SK-N-SH (cell line): ENCODE measurements at regions not wholly inside any gene's neighbourhood (a gene's known extent, or its start where the extent isn't known, plus 50 kb on each side); places are given as distances from the start of the nearest gene placed in this dataset.
"Not testable (repeated sequence)": the region's sequence is repeated elsewhere in the genome, so short reads cannot be mapped to it uniquely, and the experiment has no call there.

ENCODE experiments used
- CTCF ChIA-PET: fragments of 300-600, 350-600 bp; formaldehyde crosslinking; extraction: SDS; loops from one replicate; lab custom pipeline; 2021; lab: Yijun Ruan, JAX
- POLR2A ChIA-PET: fragments of 350-600 bp; sonication (Branson Sonifier 250); formaldehyde crosslinking; extraction: SDS; loops from one replicate; lab custom pipeline; 2020; ENCODE audit warnings: antibody characterized with exemption, inconsistent platforms; lab: Yijun Ruan, JAX
- DNase-seq: peaks from one replicate; pipeline ENCODE4 v3.0.0; 2012
- H2AFZ ChIP-seq: fragments of 200-600 bp; sonication (generic); 2 replicates; pipeline ENCODE4 v1.8.1; 2016; ENCODE audit warnings: antibody characterized with exemption, mild to moderate bottlenecking, low read depth
- H3F3A ChIP-seq: fragments of 200-600 bp; sonication (generic); replicated peaks from 2 replicates; pipeline ENCODE3; 2016; ENCODE audit warnings: antibody characterized with exemption, mild to moderate bottlenecking; ENCODE audit not compliant: insufficient read depth
- H3K27ac ChIP-seq, 2 experiments: fragments of 200-500 bp in 1 of 2; fragments of 200-600 bp in 1 of 2; sonication (Bioruptor generic) in 1 of 2; sonication (generic), shearing (Covaris generic) in 1 of 2; 2 replicates each; pipeline versions ENCODE4 v1.5.1 to v1.6.1; 2014 to 2016; ENCODE audit warnings: low read depth in 2 of 2, inconsistent platforms in 1 of 2, low read length in 1 of 2, mild to moderate bottlenecking in 1 of 2, mixed read lengths in 1 of 2
- H3K27me3 ChIP-seq: fragments of 200-600 bp; sonication (generic), shearing (Covaris generic); 2 replicates; pipeline ENCODE4 v1.6.1; 2016; ENCODE audit warnings: mixed run types; ENCODE audit not compliant: insufficient read depth
- H3K36me3 ChIP-seq, 2 experiments: fragments of 200-500 bp in 1 of 2; fragments of 200-600 bp in 1 of 2; sonication (Bioruptor generic) in 1 of 2; sonication (generic) in 1 of 2; replicated peaks in 1 of 2; 2 replicates each; pipeline versions ENCODE3 to v1.5.1; 2014 to 2016; ENCODE audit warnings: low read length in 1 of 2, mild to moderate bottlenecking in 1 of 2; ENCODE audit not compliant: insufficient read depth in 2 of 2, control insufficient read depth in 1 of 2
- H3K4me1 ChIP-seq, 2 experiments: fragments of 200-500 bp in 1 of 2; fragments of 200-600 bp in 1 of 2; sonication (Bioruptor generic) in 1 of 2; sonication (generic), shearing (Covaris generic) in 1 of 2; 2 replicates each; pipeline versions ENCODE4 v1.5.1 to v1.6.1; 2014 to 2016; ENCODE audit warnings: low read depth in 1 of 2, low read length in 1 of 2, mixed run types in 1 of 2; ENCODE audit not compliant: insufficient read depth in 2 of 2, control insufficient read depth in 1 of 2
- H3K4me2 ChIP-seq: fragments of 200-600 bp; sonication (generic), shearing (Covaris generic); 2 replicates; pipeline ENCODE4 v1.6.1; 2017; ENCODE audit warnings: mixed run types
- H3K4me3 ChIP-seq, 2 experiments: fragments of 200-500 bp in 1 of 2; fragments of 200-600 bp in 1 of 2; sonication (Bioruptor generic) in 1 of 2; sonication (generic), shearing (Covaris generic) in 1 of 2; 2 replicates each; pipeline versions ENCODE4 v1.5.1 to v1.8.1; 2014 to 2016; ENCODE audit warnings: low read depth in 2 of 2, inconsistent platforms in 1 of 2, low read length in 1 of 2, mild to moderate bottlenecking in 1 of 2, mixed read lengths in 1 of 2, moderate library complexity in 1 of 2
- H3K79me2 ChIP-seq: fragments of 200-600 bp; sonication (generic); 2 replicates; pipeline ENCODE4 v1.8.1; 2017; ENCODE audit warnings: mild to moderate bottlenecking; ENCODE audit not compliant: insufficient read depth
- H3K9ac ChIP-seq: fragments of 200-600 bp; sonication (generic); 2 replicates; pipeline ENCODE4 v1.6.1; 2017; ENCODE audit warnings: mixed run types
- H3K9me2 ChIP-seq: fragments of 200-600 bp; sonication (generic); 2 replicates; pipeline ENCODE4 v1.6.1; 2017; ENCODE audit warnings: mixed run types
- H3K9me3 ChIP-seq: fragments of 200-600 bp; sonication (generic); 2 replicates; pipeline ENCODE4 v1.6.1; 2017; ENCODE audit warnings: mixed run types, mild to moderate bottlenecking, moderate library complexity
- H4K20me1 ChIP-seq: fragments of 200-600 bp; sonication (generic); 2 replicates; pipeline ENCODE4 v1.6.1; 2017; ENCODE audit warnings: mild to moderate bottlenecking, mixed run types; ENCODE audit not compliant: insufficient read depth
- ELF1 ChIP-seq: IDR thresholded peaks from 2 replicates; pipeline ENCODE4 v1.4.0; 2012
- GATA2 ChIP-seq: sonication (generic); formaldehyde crosslinking; IDR thresholded peaks from 2 replicates; pipeline ENCODE4 v1.5.0; 2020; ENCODE audit warnings: mild to moderate bottlenecking, missing genetic modification reagents
- MXI1 ChIP-seq: IDR thresholded peaks from 2 replicates; pipeline ENCODE4 v1.6.1; 2012; ENCODE audit warnings: mild to moderate bottlenecking, low read depth, low read length, improper control_type of control experiment
- NRF1 ChIP-seq: IDR thresholded peaks from 2 replicates; pipeline ENCODE4 v1.6.1; 2012; ENCODE audit warnings: low read depth, mild to moderate bottlenecking, low read length
- RAD21 ChIP-seq: IDR thresholded peaks from 2 replicates; pipeline ENCODE4 v1.6.1; 2012; ENCODE audit warnings: mild to moderate bottlenecking, low read length
- RXRA ChIP-seq: IDR thresholded peaks from 2 replicates; pipeline ENCODE4 v1.4.0; 2012; ENCODE audit warnings: low read depth, mild to moderate bottlenecking, borderline replicate concordance
- SIN3A ChIP-seq: IDR thresholded peaks from 2 replicates; pipeline ENCODE4 v1.6.1; 2012; ENCODE audit warnings: low read depth, mild to moderate bottlenecking, low read length, moderate library complexity, borderline replicate concordance
- SMC3 ChIP-seq: IDR thresholded peaks from 2 replicates; pipeline ENCODE4 v1.6.1; 2012; ENCODE audit warnings: low read depth, low read length, improper control_type of control experiment
- TEAD4 ChIP-seq: IDR thresholded peaks from 2 replicates; pipeline ENCODE4 v1.4.0; 2012; ENCODE audit warnings: mild to moderate bottlenecking, borderline replicate concordance; ENCODE audit not compliant: insufficient read depth
- YY1 ChIP-seq: IDR thresholded peaks from 2 replicates; pipeline ENCODE4 v1.4.0; 2012; ENCODE audit warnings: low read depth, mild to moderate bottlenecking
- WGBS: methylation state at CpG from one replicate; pipeline ENCODE4 v1.1.6; 2017; ENCODE audit warnings: low lambda C conversion rate; 5-methylcytosine and 5-hydroxymethylcytosine counted together
- TF ChIP-seq, protein P1 (sequence below): IDR thresholded peaks from 2 replicates; pipeline ENCODE4; 2012
- TF ChIP-seq, protein P2 (sequence below): IDR thresholded peaks from 2 replicates; pipeline ENCODE4 v1.4.0; 2012; ENCODE audit warnings: low read depth, borderline replicate concordance
- TF ChIP-seq, protein P3 (sequence below): IDR thresholded peaks from 2 replicates; pipeline ENCODE4 v1.4.0; 2012; ENCODE audit warnings: low read depth, borderline replicate concordance

DNA sequence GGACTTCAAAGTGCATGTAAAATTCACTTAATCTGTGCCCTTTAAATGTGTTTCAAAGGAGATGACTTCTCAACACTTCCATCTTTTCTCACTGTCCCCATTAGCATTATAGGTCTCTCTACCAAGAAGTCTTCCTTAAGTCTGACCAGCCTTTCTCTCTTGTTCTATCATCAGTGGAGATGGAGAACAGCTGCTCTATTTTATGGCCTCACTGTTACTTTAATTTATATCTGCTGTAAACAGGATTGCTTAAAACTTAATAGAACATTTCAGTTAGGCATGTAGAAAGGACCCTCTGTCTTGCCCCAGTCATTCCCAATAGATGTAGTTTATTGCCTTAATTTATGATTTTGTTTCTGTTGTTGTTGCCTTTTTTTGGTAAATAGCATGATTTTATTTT is 86.0 kb upstream of the CDC42EP3 start:
- H3K27ac ChIP-seq, POLR2A ChIA-PET, H3K9me3 ChIP-seq: not testable (repeated sequence)

DNA sequence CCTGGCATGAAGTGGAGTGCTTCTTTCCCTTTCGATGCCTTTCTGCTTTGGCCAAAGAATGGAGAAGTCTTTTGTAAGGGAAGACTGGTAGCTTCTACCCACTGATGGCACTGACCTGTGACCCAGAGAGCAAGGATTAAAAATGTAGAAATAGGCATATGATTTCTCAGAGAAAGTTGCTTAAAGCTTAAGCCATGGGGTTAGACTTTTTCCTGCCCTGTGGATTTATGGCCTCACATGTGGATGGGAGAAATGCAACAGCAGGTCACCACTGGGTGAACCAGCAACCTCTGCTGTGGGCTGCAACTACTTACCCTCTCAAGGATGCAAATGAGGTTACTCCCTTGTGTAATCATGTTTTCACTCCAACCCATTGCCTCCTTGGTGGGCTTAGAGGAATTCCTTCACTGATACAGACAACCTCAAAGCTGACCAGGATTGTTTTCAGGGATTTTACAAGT is 86.7 kb upstream of the CDC42EP3 start:
- H3K79me2 ChIP-seq, H3F3A ChIP-seq, H2AFZ ChIP-seq, H3K9me3 ChIP-seq, H3K4me3 ChIP-seq, H4K20me1 ChIP-seq, DNase-seq, H3K4me1 ChIP-seq, H3K9ac ChIP-seq, H3K27me3 ChIP-seq, H3K4me2 ChIP-seq, POLR2A ChIA-PET, H3K9me2 ChIP-seq, H3K36me3 ChIP-seq, H3K27ac ChIP-seq: not testable (repeated sequence)
- CTCF ChIA-PET: interaction anchor here (0.6 to 2.5 kb wide), 8 partner anchors 9 to 320 kb away, joined by 3 to 14 read pairs (median 4); no protein-coding TSS in a partner anchor
- whole genome bisulfite sequencing: 86% methylated on average over 1 of the region's 1 CpG

More for the DNA sequence above, 86.0 kb upstream of the CDC42EP3 start:
- not testable (repeated sequence) for H3K4me3 ChIP-seq, H3K27me3 ChIP-seq, H3K4me2 ChIP-seq, H3K79me2 ChIP-seq, H3K9me2 ChIP-seq, H3K36me3 ChIP-seq, H3F3A ChIP-seq, H2AFZ ChIP-seq, DNase-seq, H3K4me1 ChIP-seq, H4K20me1 ChIP-seq, H3K9ac ChIP-seq
- CTCF ChIA-PET: interaction anchor here (0.9 to 2.5 kb wide), 4 partner anchors 9 to 120 kb away, joined by 4 to 14 read pairs (median 4); no protein-coding TSS in a partner anchor

- H3K27ac ChIP-seq, H4K20me1 ChIP-seq, H3K4me2 ChIP-seq, DNase-seq, H3K27me3 ChIP-seq, H3K9ac ChIP-seq, H3K79me2 ChIP-seq, H3K4me1 ChIP-seq, H3K9me3 ChIP-seq, H3K36me3 ChIP-seq, H3K9me2 ChIP-seq, H2AFZ ChIP-seq, H3K4me3 ChIP-seq: not testable (repeated sequence)
- POLR2A ChIA-PET: interaction anchor here (0.6 kb wide), 1 partner anchor 440 kb away, joined by 3 read pairs; no protein-coding TSS in a partner anchor
- WGBS: 98% methylated on average over 1 of the region's 1 CpG
- CTCF ChIA-PET: interaction anchor here (0.9 to 2.5 kb wide), 4 partner anchors 8 to 117 kb away, joined by 3 to 14 read pairs (median 4); no protein-coding TSS in a partner anchor
- peaks cover 11% of the 10 kb centered on the region for H3F3A ChIP-seq
Observed at GRCh38 chr2:37759989-37760388, 88.5 kb upstream of the CDC42EP3 start.

- Histone ChIP-seq H4K20me1 (no peaks in the 10 kb centered on the region), H3K9me2 (no peaks in the 10 kb centered on the region), H2AFZ (no peak overlapping the region), H3K27ac (no peak overlapping the region), H3K4me3 (no peak overlapping the region), H3K9ac (no peak overlapping the region), H3K79me2 (no peaks in the 10 kb centered on the region), H3F3A (peaks cover 16% of the 10 kb centered on the region), H3K4me2 (no peak overlapping the region), H3K4me1 (peaks cover 0 to 12% of the 10 kb centered on the region in 2 experiments; a peak in 2 of 4 replicates), H3K9me3 (no peaks in the 10 kb centered on the region), H3K36me3 (no peaks in the 10 kb centered on the region), H3K27me3 (no peaks in the 10 kb centered on the region)
- 84% methylated on average over 6 of the region's 6 CpGs for WGBS
- DNase-seq: no peak
- POLR2A ChIA-PET: interaction anchor here (0.6 kb wide), 1 partner anchor 439 kb away, joined by 3 read pairs; no protein-coding TSS in a partner anchor
- CTCF ChIA-PET: interaction anchor here (0.6 to 1.4 kb wide), 3 partner anchors 9 to 127 kb away, joined by 3 to 5 read pairs (median 3); no protein-coding TSS in a partner anchor
- TF ChIP-seq YY1 (no peak), ELF1 (no peak), TEAD4 (no peak), GATA2 (CRISPR knock-in tag) (no peak), SMC3 (no peak), NRF1 (no peak), SIN3A (no peak), RAD21 (no peak), RXRA (no peak), MXI1 (no peak)
- TF ChIP-seq, protein P1, sequence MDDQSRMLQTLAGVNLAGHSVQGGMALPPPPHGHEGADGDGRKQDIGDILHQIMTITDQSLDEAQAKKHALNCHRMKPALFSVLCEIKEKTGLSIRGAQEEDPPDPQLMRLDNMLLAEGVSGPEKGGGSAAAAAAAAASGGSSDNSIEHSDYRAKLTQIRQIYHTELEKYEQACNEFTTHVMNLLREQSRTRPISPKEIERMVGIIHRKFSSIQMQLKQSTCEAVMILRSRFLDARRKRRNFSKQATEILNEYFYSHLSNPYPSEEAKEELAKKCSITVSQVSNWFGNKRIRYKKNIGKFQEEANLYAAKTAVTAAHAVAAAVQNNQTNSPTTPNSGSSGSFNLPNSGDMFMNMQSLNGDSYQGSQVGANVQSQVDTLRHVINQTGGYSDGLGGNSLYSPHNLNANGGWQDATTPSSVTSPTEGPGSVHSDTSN: no peak
- TF ChIP-seq, protein P2, sequence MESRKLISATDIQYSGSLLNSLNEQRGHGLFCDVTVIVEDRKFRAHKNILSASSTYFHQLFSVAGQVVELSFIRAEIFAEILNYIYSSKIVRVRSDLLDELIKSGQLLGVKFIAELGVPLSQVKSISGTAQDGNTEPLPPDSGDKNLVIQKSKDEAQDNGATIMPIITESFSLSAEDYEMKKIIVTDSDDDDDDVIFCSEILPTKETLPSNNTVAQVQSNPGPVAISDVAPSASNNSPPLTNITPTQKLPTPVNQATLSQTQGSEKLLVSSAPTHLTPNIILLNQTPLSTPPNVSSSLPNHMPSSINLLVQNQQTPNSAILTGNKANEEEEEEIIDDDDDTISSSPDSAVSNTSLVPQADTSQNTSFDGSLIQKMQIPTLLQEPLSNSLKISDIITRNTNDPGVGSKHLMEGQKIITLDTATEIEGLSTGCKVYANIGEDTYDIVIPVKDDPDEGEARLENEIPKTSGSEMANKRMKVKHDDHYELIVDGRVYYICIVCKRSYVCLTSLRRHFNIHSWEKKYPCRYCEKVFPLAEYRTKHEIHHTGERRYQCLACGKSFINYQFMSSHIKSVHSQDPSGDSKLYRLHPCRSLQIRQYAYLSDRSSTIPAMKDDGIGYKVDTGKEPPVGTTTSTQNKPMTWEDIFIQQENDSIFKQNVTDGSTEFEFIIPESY: no peak
- TF ChIP-seq, protein P3, sequence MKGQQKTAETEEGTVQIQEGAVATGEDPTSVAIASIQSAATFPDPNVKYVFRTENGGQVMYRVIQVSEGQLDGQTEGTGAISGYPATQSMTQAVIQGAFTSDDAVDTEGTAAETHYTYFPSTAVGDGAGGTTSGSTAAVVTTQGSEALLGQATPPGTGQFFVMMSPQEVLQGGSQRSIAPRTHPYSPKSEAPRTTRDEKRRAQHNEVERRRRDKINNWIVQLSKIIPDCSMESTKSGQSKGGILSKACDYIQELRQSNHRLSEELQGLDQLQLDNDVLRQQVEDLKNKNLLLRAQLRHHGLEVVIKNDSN: no peak
Observed at GRCh38 chr2:37760471-37760870, 89.0 kb upstream of the CDC42EP3 start.
